OCI-LY3 (cell line): ENCODE measurements at regions not wholly inside any gene's neighbourhood (a gene's known extent, or its start where the extent isn't known, plus 50 kb on each side); places are given as distances from the start of the nearest gene placed in this dataset.

Experiments used
- H2AFZ ChIP-seq: fragments of 200-600, 300-600 bp; shearing (Covaris generic); 2 replicates; pipeline ENCODE4 v1.6.0; 2014; ENCODE audit warnings: antibody characterized with exemption, low read depth, low read length
- H3K27ac ChIP-seq: fragments of 200-600, 300-600 bp; sonication (generic); 2 replicates; pipeline ENCODE4 v1.5.1; 2014; ENCODE audit warnings: mild to moderate bottlenecking, low read length, moderate library complexity, mixed read lengths
- H3K27me3 ChIP-seq: fragments of 200-600, 300-600 bp; sonication (generic); 2 replicates; pipeline ENCODE4 v1.6.1; 2014; ENCODE audit warnings: low read depth, low read length, mixed read lengths
- H3K36me3 ChIP-seq: fragments of 200-600, 300-600 bp; sonication (generic); replicated peaks from 2 replicates; pipeline ENCODE3; 2014; ENCODE audit warnings: low read depth, low read length, mixed read lengths
- H3K4me1 ChIP-seq: fragments of 300-600, 200-600 bp; sonication (generic); 2 replicates; pipeline ENCODE4 v1.6.1; 2014; ENCODE audit warnings: low read length, mixed read lengths
- H3K4me2 ChIP-seq: fragments of 200-600, 300-600 bp; sonication (generic); 2 replicates; pipeline ENCODE4 v1.6.1; 2014; ENCODE audit warnings: low read length, mixed read lengths
- H3K4me3 ChIP-seq: fragments of 300-600, 200-600 bp; sonication (generic); 2 replicates; pipeline ENCODE4 v1.5.1; 2014; ENCODE audit warnings: antibody characterized with exemption, mild to moderate bottlenecking, low read length, moderate library complexity
- H3K79me2 ChIP-seq: fragments of 300-600, 200-600 bp; shearing (Covaris generic); 2 replicates; pipeline ENCODE4 v1.6.1; 2014; ENCODE audit warnings: mild to moderate bottlenecking, low read length, mixed read lengths
- H3K9ac ChIP-seq: fragments of 300-600, 200-600 bp; shearing (Covaris generic); 2 replicates; pipeline ENCODE4 v1.6.0; 2014; ENCODE audit warnings: mild to moderate bottlenecking, low read length, moderate library complexity
- H3K9me3 ChIP-seq: fragments of 200-600, 300-600 bp; shearing (Covaris generic); 2 replicates; pipeline ENCODE4 v1.6.1; 2014; ENCODE audit warnings: low read length, mixed read lengths; ENCODE audit not compliant: insufficient read depth
- H4K20me1 ChIP-seq: fragments of 200-600, 300-600 bp; sonication (generic); 2 replicates; pipeline ENCODE4 v1.6.1; 2016; ENCODE audit warnings: low read length, mixed read lengths; ENCODE audit not compliant: insufficient read depth
- CTCF ChIP-seq: fragments of 200-600, 300-600 bp; sonication (generic); IDR thresholded peaks from 2 replicates; pipeline ENCODE4 v1.5.1; 2014; ENCODE audit warnings: antibody characterized with exemption, low read length, low read depth
- EZH2phosphoT487 ChIP-seq: fragments of 200-600 bp; shearing (Covaris generic); IDR thresholded peaks from 2 replicates; pipeline ENCODE4 v1.6.1; 2018; ENCODE audit warnings: antibody characterized with exemption, mixed run types, low read depth

GRCh38 chr18:72673242-72673641 is 129.1 kb upstream of the CBLN2 start:
- Histone ChIP-seq H3K9ac (no peak overlapping the region), H3K27me3 (peaks cover 22% of the 10 kb centered on the region), H3K27ac (no peak overlapping the region), H3K36me3 (no peaks in the 10 kb centered on the region), H3K4me3 (no peak overlapping the region), H3K4me1 (peaks cover 32% of the 10 kb centered on the region), H2AFZ (no peak overlapping the region), H4K20me1 (no peaks in the 10 kb centered on the region), H3K9me3 (no peaks in the 10 kb centered on the region), H3K4me2 (no peak overlapping the region), H3K79me2 (no peaks in the 10 kb centered on the region)
- no peak for TF ChIP-seq CTCF
- TF ChIP-seq EZH2phosphoT487 = no peak

- Histone ChIP-seq H3K4me2 (peak overlapping the region; percentile 65), H3K9ac (no peak overlapping the region), H3K4me1 (peaks cover 32% of the 10 kb centered on the region), H3K4me3 (peak overlapping the region; percentile 45), H3K36me3 (no peaks in the 10 kb centered on the region), H3K9me3 (no peaks in the 10 kb centered on the region), H3K79me2 (no peaks in the 10 kb centered on the region), H4K20me1 (no peaks in the 10 kb centered on the region), H3K27ac (no peak overlapping the region), H3K27me3 (peaks cover 22% of the 10 kb centered on the region), H2AFZ (no peak overlapping the region)
- TF ChIP-seq CTCF (peak; percentile 99), EZH2phosphoT487 (no peak)
Observed at GRCh38 chr18:72672364-72673184, 128.4 kb upstream of the CBLN2 start.

GRCh38 chr18:72667932-72668331 is 123.8 kb upstream of the CBLN2 start:
- Histone ChIP-seq H3K79me2 (no peaks in the 10 kb centered on the region), H3K27ac (no peak overlapping the region), H3K4me3 (no peak overlapping the region), H3K36me3 (no peaks in the 10 kb centered on the region), H4K20me1 (no peaks in the 10 kb centered on the region), H3K4me1 (peaks cover 9% of the 10 kb centered on the region), H3K9me3 (no peaks in the 10 kb centered on the region; the same call in 1 of the 2 replicates), H3K9ac (no peak overlapping the region), H2AFZ (no peak overlapping the region), H3K27me3 (no peaks in the 10 kb centered on the region), H3K4me2 (no peak overlapping the region)
- TF ChIP-seq CTCF (no peak), EZH2phosphoT487 (no peak)

- no peaks in the 10 kb centered on the region for H3K27me3 ChIP-seq
- H3K79me2 ChIP-seq = no peaks in the 10 kb centered on the region
- no peaks in the 10 kb centered on the region for H3K36me3 ChIP-seq
- TF ChIP-seq EZH2phosphoT487 = no peak
- TF ChIP-seq CTCF = peak; percentile 90
- H3K9me3 ChIP-seq = no peaks in the 10 kb centered on the region
- peak overlapping the region; percentile 84 for H2AFZ ChIP-seq
- H3K27ac ChIP-seq = no peak overlapping the region
- peak overlapping the region; percentile 37 for H3K4me3 ChIP-seq
- no peaks in the 10 kb centered on the region for H3K4me1 ChIP-seq
- H4K20me1 ChIP-seq = no peaks in the 10 kb centered on the region
- H3K9ac ChIP-seq = no peak overlapping the region
- peak overlapping the region; percentile 54 for H3K4me2 ChIP-seq
Observed at GRCh38 chr18:72652990-72653593, 109.0 kb upstream of the CBLN2 start.
